ENCODE measurements at regions not wholly inside any gene's neighbourhood (a gene's known extent, or its start where the extent isn't known, plus 50 kb on each side); places are given as distances from the start of the nearest gene placed in this dataset.

- no peaks in the 10 kb centered on the region for H4K20me1 ChIP-seq (ENCODE audit: insufficient read depth)
- no peaks in the 10 kb centered on the region for H3K27me3 ChIP-seq (ENCODE audit: insufficient read depth, low read depth)
- H2AFZ ChIP-seq = no peak overlapping the region
- intact Hi-C loops (cut with micrococcal nuclease; ENCODE audit: unreplicated experiment) = no loop called here
- H3K79me2 ChIP-seq (ENCODE audit: low read depth) = no peaks in the 10 kb centered on the region
- CTCF ChIA-PET = no interaction called here
- no peak overlapping the region for H3K4me3 ChIP-seq
- no peak for DNase-seq
- H3F3A ChIP-seq (ENCODE audit: insufficient read depth, low read depth) = no peaks in the 10 kb centered on the region
- POLR2A ChIA-PET (ENCODE audit: unreplicated experiment) = no interaction called here
- H3K36me3 ChIP-seq (ENCODE audit: low read depth) = no peaks in the 10 kb centered on the region
- no peaks in the 10 kb centered on the region; the same call in 1 of the 2 replicates for H3K9me2 ChIP-seq (ENCODE audit: insufficient read depth)
- no peaks in the 10 kb centered on the region for H3K9me3 ChIP-seq (ENCODE audit: insufficient read depth, low read depth)
- H3K27ac ChIP-seq = no peak overlapping the region
- no TSS peak for BruUV-seq (replicated peaks)
- no peak overlapping the region for H3K4me2 ChIP-seq
- no peak for TF ChIP-seq EZH2 (IDR thresholded peaks at IDR 0.05; ENCODE audit: low read depth)
- TF ChIP-seq, protein P1, sequence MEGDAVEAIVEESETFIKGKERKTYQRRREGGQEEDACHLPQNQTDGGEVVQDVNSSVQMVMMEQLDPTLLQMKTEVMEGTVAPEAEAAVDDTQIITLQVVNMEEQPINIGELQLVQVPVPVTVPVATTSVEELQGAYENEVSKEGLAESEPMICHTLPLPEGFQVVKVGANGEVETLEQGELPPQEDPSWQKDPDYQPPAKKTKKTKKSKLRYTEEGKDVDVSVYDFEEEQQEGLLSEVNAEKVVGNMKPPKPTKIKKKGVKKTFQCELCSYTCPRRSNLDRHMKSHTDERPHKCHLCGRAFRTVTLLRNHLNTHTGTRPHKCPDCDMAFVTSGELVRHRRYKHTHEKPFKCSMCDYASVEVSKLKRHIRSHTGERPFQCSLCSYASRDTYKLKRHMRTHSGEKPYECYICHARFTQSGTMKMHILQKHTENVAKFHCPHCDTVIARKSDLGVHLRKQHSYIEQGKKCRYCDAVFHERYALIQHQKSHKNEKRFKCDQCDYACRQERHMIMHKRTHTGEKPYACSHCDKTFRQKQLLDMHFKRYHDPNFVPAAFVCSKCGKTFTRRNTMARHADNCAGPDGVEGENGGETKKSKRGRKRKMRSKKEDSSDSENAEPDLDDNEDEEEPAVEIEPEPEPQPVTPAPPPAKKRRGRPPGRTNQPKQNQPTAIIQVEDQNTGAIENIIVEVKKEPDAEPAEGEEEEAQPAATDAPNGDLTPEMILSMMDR (conservative IDR thresholded peaks at IDR 0.05) = no peak
- 0 out of 2 replicates have a peak, but pooled peaks cover 7% of the 10 kb centered on the region for H3K4me1 ChIP-seq (replicated peaks; ENCODE audit: insufficient read depth)
Measured at GRCh38 chr5:145544401-145544800, 290.7 kb downstream of the PRELID2 start.

GRCh38 chr5:145543968-145544367 is 291.2 kb downstream of the PRELID2 start:
- ChIA-PET CTCF (no interaction called here), POLR2A (ENCODE audit: unreplicated experiment) (no interaction called here)
- TF ChIP-seq, protein P1 (conservative IDR thresholded peaks at IDR 0.05) = no peak
- no peak for TF ChIP-seq EZH2 (IDR thresholded peaks at IDR 0.05; ENCODE audit: low read depth)
- Histone ChIP-seq H3K36me3 (ENCODE audit: low read depth) (no peaks in the 10 kb centered on the region), H3F3A (ENCODE audit: insufficient read depth, low read depth) (no peaks in the 10 kb centered on the region), H3K4me2 (no peak overlapping the region), H3K9me2 (ENCODE audit: insufficient read depth) (no peaks in the 10 kb centered on the region; the same call in 1 of the 2 replicates), H3K27me3 (ENCODE audit: insufficient read depth, low read depth) (no peaks in the 10 kb centered on the region), H2AFZ (no peak overlapping the region), H3K27ac (no peak overlapping the region), H4K20me1 (ENCODE audit: insufficient read depth) (no peaks in the 10 kb centered on the region), H3K9me3 (ENCODE audit: insufficient read depth, low read depth) (no peaks in the 10 kb centered on the region), H3K4me3 (no peak overlapping the region), H3K4me1 (replicated peaks; ENCODE audit: insufficient read depth) (0 out of 2 replicates have a peak, but pooled peaks cover 7% of the 10 kb centered on the region), H3K79me2 (ENCODE audit: low read depth) (no peaks in the 10 kb centered on the region)
- no peak for DNase-seq
- no TSS peak for BruUV-seq (replicated peaks)
- intact Hi-C loops (cut with micrococcal nuclease; ENCODE audit: unreplicated experiment) = no loop called here

DNA sequence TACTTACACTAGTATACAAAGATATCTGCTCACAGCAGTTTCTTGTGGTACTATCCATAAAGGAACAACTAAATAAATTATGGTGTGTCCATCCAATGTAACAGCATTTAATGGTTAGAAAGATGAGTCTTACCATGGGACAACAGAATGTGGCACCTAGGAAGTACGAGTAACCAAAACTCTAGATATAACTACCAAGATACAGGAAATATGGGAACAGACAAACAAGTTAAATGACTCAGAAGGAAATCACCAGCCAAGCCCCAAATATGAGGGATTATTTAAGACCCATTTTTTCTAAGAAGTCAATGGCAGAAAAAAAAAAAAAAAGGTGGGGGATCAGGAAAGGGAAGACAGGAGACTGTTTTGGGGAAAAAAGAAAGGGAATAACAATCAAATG is 294.8 kb downstream of the PRELID2 start:
- no peak for TF ChIP-seq EZH2 (IDR thresholded peaks at IDR 0.05; ENCODE audit: low read depth)
- TF ChIP-seq, protein P1 (conservative IDR thresholded peaks at IDR 0.05) = no peak
- Histone ChIP-seq H2AFZ (0 out of 2 replicates have a peak overlapping the region, but pooled peaks have one; percentile 14), H3K9me2 (ENCODE audit: insufficient read depth) (no peaks in the 10 kb centered on the region), H3K27me3 (ENCODE audit: insufficient read depth, low read depth) (no peaks in the 10 kb centered on the region), H3K9me3 (ENCODE audit: insufficient read depth, low read depth) (0 out of 2 replicates have a peak, but pooled peaks cover 5% of the 10 kb centered on the region), H3F3A (ENCODE audit: insufficient read depth, low read depth) (no peaks in the 10 kb centered on the region), H3K36me3 (ENCODE audit: low read depth) (no peaks in the 10 kb centered on the region), H3K4me3 (no peak overlapping the region), H3K4me1 (replicated peaks; ENCODE audit: insufficient read depth) (0 out of 2 replicates have a peak, but pooled peaks cover 7% of the 10 kb centered on the region), H3K79me2 (ENCODE audit: low read depth) (no peaks in the 10 kb centered on the region), H3K4me2 (no peak overlapping the region), H3K27ac (no peak overlapping the region), H4K20me1 (ENCODE audit: insufficient read depth) (no peaks in the 10 kb centered on the region)
- intact Hi-C loops (cut with micrococcal nuclease; ENCODE audit: unreplicated experiment) = no loop called here
- POLR2A ChIA-PET (ENCODE audit: unreplicated experiment) = no interaction called here
- CTCF ChIA-PET = no interaction called here
- no TSS peak for BruUV-seq (replicated peaks)
- DNase-seq = no peak
